Hematopoietic multipotent progenitor cell treated with erythropoietin and hydrocortisone succinate and interleukin-3 and kit ligand, for 6 days (in vitro differentiated cells): ENCODE measurements at regions not wholly inside any gene's neighbourhood (a gene's known extent, or its start where the extent isn't known, plus 50 kb on each side); places are given as distances from the start of the nearest gene placed in this dataset.
"Not testable (repeated sequence)": the region's sequence is repeated elsewhere in the genome, so short reads cannot be mapped to it uniquely, and the experiment has no call there.

ENCODE experiments used
- DNase-seq: peaks from one replicate; pipeline ENCODE4 v3.0.0-alpha.2; 2015

DNA sequence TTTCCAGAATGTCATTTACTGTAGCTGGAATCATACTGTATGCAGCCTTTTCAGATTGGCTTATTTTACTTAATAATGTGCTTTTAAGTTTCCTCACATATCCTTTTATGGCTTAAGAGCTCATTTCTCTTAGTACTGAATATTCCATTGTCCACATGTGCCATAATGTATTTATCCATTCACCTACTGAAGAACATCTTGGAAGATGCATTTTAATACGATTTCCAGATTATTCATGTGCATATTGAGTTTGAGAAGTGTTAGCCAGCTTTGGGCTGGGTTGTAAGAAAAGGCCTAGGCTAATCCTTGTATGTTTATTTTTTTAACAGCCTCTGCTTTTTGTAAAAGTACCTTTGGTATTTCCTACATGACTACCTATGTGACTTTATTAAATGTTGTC, 109.3 kb upstream of the MDFIC start:
- DNase-seq = no peak

DNA sequence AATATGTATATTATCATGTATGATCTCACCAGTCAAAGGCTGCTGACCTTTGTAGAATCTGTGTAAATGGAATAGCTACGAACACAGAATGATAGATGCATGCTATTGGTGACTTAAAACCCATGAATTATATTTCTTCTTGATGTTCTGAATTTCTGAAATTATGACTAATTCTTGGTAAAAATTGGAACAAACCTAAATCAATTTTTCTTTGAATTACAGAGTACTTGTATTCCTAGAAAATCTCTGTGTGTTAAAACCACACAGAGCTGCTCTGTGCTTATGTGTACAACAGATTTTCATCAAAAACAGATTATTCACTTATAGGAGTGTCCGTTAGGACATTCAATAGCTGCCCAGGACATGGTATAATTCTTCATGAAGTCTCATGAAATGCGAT, 108.3 kb upstream of the MDFIC start:
- DNase-seq = no peak

DNA sequence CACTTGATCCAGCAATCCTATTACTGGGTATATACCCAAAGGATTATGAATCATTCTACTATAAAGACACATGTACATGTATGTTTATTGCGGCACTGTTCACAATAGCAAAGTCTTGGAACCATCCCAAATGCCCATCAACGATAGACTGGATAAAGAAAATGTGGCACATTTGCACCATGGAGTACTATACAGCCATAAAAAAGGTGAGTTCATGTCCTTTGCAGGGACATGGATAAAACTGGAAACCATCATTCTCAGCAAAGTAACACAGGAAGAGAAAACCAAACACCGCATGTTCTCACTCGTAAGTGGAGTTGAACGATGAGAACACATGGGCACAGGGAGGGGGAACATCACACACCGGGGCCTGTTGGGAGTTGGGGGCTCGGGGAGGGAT, 104.9 kb upstream of the MDFIC start:
- not testable (repeated sequence) for DNase-seq

DNA sequence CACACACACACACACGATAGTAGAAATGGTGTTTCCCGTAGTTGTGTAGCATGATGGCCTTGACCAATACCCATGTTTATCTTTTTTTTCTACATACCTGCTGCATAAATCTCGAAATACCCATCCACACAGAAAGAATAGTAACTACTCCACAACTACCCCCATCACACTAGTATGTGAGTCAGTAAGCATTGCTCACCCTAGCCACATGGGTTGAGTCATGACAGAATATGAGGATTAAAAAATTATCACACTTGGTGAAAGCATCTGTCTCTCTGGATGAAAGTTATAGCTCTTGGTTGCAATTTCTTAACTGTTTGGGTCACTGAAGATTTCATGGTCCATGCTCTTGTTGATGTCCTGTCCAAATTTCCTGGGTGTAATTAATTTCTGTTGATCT, 103.4 kb upstream of the MDFIC start:
- DNase-seq = no peak

DNA sequence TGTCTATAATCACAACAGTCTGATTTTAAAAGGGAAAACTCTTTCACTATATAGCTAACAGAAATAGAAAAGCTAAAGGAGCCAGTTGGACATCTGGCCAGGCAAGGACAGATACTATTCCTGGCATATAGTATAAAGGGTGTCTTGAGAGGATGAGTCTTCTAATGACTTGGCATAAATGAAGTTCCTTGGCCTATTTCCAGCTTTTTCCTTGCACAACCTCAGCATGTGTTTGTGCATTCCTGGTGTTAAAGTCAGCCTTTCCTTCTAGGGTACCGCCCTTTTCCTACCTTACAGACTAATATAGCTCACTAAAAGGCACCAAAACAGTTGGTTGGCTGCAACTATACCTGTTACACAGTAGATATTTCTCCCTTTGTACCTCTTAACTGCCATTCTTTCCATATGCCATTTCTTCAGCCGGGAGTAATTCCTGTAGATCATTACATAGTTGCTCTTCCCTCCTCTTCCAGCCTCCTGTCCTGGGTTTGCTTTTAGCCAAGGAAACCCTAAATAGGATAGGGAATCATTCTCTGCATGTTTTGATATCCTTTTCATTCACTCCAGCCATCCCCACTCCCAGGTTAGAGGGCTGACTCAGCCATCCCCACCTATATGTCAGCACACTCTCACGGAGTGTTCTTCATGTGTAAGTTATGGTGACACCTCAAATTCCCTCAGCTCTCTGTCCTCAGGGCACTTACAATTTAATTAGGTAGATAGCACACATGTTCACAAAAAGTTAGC, 102.1 kb upstream of the MDFIC start:
- DNase-seq = no peak

DNA sequence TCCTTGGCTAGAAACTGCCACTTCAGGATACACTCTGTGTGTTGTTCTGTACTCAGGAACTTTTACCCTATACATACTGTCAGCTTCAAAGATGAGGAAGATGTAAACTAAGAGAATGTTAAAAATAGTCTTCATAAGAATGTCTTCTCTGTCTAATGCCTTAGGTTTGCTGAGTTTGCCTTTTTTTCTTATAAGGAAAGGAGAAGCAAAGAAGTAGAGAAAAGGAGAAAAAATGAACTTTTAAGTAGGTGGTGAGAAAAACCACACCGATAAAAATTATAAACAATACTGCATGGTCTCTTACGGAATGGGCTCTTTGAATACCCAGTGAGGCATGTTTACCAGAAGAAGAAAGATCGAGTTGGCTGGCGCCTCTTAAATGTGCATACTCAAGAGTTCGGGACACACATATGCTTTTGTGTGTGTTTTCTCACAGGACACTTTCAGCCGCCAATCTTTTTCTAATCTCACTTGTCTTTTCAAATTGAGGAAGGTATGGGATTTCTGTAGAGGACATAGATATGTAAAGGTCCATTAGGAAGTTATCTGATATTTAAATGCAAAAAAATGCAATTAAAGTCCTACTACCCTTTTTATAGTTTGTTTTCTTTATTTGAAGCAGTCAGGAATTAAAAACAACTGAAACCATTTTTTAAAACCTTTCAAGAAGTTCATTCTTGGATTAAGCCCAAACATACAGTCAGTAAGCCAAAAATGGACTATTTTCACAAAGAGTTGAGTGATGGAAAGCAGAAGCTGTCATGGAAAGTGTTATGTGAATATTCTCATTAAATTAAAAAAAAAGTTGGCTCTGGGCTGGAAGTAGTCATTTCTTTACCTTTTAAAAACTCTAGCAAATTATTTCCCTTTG, 100.6 kb upstream of the MDFIC start:
- DNase-seq = no peak

DNA sequence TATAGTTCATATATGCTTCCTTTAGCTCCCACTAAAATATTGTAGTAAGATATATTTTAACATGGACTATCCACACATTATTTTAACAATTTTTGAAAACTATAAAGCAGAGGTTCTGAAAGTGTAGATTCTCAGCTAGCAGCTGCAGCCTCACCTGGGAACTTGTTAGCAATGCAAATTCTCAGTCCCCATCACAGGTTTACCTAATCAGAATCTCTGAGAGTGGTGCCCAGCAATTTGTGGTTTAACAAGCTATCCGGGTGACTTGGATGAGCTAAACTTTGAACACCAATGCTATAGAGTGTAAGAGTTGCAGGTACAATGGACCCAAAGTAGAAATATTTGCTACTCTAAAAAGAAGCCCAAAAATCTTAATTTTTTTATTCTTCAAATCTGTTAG, 99.8 kb upstream of the MDFIC start:
- DNase-seq = no peak

DNA sequence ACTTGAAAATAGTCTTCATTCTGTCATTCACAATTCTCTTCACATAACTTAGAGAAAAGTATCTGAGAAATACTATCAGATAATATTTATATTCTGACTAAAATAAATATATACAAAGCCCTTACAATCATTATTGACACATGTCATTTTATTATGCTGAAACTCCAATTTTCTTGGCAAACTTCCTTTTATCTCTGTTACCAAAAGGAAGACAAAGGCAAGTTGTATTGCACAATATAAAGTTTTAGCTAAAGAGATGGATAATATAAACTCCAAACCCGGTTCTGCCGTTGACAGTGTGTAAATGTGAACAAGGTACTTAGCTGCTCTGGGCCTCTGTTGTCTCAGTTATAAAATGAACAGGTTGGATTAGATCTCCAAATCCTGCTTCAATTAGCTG, 99.0 kb upstream of the MDFIC start:
- no peak for DNase-seq

DNA sequence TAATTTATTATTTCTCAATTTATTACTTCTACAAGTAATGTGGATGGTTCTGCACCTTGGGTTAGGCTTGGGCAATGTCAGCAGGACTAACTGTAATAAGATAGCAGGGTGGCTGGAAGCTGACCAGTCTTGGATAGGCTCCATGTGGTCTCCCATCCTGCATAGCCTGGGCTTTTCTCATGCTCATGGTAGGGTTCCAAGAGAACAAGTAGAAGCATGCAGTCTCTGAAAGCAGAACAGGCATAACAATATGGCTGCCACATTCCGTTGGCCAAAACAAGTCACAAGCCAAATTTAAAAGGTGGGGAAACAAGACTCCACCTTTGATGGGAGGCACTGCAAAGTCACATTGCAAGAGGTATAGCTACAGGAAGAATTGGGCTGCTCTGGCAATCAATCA, 98.6 kb upstream of the MDFIC start:
- no peak for DNase-seq

DNA sequence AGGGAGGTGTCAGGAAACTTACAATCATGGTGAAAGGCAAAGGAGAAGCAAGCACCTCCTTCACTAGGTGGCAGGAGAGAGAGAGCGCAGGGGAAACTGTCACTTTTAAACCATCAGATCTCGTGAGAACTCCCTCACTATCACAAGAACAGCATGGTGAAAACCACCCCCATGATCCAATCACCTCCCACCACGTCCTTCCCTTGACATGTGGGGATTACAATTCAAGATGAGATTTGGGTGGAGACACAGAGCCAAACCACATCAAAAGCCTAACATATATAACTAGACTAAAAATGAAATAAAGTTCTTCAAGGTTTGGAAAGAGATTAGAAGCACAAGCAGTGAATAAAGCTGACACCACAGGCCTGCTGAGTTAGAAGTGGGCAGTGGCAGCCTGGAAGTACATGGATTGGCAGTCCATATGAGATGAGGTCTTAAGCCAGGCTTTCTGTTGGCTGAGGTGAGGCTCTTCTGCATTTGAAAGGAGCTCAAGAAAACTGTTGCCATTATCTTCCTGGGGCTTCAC, 96.4 kb upstream of the MDFIC start:
- DNase-seq = peak; percentile 1

DNA sequence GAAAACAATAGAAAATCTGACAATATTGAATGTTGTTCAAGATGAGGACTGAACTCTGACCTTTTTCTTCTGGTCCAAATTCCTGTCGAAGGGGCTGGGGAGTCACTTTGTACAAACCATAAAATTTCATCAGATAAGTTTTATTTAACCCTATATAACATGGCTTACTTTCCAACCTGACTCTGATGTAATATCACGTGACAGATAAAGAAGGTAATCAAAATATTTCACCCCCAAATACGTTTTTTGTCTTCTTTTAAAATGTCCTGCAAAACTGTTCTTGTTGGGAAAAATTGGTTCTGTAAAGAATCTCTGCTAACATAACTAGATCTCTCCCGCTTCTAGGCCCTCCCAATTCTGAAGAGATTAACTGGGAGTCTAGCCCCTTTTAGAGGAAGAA, 90.9 kb upstream of the MDFIC start:
- DNase-seq = no peak

DNA sequence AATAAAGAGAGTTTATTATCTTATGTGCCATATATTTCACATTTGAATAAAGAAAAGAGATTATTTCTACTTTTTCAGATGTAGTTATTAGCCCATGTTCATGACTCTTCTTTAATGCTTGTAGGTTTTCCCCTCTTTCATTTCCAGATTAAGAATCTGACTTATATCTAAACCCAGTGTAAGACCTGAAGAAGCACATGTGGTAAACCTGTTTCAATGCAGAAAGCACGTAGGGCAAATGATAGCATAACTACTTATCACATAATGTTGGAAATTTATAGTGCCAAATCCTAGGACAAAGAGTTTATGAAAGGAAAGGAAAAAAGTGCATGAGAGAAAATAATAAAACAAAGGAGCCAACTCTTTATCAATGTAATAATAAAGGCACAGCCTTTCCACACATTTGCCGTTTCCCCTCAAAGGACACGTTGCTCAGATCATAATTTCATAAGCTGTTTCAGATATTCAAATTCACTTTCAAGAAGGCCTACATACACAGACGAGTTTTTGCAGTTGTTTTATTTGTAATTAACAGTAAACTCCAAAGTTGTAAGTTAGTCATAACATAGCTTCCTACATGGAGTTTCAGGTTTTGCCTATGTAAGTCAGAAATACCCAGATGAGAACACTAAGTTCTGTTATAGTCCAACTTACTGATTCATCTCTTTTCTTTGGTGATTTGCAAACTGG, 88.8 kb upstream of the MDFIC start:
- no peak for DNase-seq

DNA sequence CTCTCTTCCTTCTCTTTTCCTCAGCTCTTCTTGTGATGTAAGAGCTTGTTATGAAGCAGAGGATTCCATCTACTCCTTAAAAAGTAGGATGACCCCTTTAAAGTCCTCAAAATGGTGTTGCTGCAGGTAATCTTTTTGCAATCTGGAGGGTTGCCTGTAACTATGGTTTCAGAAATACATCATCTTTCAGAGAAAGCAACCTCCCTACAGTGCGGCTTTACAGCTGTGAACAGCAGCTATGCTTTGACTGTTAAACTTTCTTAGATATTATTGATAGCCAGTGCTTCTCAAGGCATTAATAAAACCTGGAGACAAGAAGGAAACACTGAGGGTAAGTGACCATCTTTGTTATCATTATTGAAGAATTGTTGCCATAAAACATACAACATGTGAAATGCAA, 86.6 kb upstream of the MDFIC start:
- no peak for DNase-seq

DNA sequence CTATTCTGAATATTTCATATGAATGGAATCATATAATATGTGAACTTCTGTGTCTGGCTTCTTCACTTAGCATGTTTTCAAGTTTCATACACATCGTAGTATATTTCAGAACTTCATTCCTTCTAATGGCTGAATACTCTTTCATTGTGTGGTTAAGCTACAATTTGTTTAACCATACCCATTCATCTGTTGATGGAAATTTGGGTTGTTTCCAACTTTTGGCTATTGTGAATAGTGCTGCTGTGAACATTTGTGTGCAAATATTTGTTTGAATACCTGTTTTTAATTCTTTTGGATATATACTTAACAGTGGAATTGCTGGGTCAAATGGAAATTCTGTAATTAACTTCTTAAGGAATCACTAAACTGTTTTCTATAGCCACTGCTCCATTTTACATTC, 86.0 kb upstream of the MDFIC start:
- no peak for DNase-seq

DNA sequence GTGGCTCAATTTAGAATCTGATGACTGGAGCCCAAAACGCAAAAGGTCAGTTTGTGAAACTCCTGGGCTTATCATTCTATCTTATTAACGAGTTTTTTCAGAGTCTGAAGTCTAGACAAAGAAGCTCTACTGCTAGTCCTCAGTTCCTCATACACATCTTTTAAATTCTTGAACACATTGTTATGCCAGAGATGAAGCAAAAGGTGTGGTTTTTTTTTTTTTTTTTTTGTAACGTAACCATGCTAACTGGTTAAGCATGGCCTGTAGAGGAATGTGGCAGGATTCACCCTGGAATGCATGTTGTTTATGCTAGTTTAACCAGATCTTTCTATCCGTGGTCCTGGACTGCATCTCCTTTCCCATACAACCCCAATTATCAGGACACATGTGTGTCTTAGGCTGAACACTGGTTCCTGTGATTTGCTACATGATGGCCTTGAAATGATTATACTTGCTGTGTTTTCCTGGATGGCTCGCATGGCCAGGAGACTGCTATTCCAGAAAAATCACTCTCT, 79.3 kb upstream of the MDFIC start:
- no peak for DNase-seq

DNA sequence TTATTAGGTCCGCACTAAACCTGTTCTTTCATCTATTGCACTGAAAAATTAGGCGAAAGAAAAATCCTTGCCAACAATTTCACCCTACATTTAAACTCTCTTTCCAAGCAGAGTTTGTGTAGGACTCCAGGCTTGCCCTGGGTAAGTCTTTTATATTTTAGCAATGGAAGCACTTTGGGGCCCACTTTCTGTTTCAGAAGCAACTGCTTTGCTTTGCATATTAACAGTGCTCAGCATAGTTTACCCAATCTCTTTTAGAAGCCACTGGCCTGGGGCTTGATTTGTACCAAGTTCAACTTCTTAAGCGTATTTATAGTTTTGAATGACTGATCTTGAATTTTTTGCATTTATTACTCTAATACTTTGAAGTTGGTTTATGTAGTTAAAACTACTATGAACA, 78.8 kb upstream of the MDFIC start:
- no peak for DNase-seq

DNA sequence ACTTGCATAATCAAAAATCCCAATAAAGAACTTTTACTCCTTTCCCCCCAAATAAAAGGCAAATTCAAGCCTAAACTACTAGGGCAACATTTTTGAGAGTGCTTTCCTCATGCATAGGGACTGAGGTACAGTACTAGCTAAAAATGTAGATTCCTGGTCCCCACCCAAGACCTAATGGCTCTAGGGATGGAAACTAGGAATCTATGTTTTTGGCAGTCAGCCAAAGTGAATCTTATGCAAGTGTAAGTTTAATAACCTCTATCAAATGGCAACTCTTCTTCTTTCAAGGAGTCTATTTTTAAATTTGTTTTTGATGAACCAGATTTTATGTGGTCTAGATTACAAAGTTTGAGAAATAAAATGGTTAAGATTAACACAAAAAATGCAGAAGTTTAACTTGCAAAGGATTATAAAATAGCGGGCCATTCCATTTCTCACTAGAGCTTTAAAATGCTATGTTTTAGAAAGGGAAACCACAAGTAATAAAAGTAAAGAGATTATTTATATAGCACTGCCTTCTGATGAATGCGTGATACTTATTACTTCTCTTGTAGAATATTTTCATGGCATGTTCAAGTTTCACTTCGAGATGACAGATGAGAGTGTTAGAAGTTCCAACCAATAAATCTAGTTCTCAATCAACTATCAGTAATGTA, 70.4 kb upstream of the MDFIC start:
- no peak for DNase-seq

DNA sequence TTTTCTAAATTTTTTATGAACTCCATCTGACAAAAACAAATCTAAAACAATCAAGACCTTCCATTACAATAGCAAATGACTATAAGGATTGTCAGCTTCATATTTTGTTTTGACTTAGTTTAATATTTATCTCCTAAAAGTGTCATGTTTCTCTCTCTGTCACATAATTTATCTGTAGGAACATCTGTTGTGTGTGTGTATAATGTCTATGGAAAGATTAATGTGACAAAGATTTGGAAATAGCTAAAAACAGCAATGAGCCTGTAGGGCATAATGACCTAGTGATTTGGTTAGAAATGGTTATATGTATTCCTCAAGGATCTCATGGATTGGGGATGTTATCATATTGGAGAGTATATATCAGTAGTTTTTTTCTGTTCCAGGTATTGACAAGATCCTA, 69.6 kb upstream of the MDFIC start:
- no peak for DNase-seq

DNA sequence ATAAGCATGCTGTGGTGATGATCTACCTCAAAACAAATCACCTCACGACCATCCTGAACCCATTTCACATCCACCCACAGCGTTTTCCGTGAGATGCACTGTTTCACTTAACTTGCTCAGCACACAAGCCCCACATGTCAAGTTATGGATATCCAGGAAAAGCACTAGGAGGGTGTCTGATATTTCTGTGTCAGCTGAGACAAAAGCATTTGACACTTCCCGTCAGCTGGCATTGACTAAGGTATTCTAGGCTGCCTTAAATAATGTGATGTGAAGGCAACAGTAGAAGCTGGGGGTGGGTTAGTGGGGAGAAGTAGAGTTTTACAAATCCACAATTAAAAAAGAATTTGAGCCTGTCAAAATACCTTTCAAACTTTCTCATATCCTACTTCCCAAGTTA, 68.7 kb upstream of the MDFIC start:
- no peak for DNase-seq

DNA sequence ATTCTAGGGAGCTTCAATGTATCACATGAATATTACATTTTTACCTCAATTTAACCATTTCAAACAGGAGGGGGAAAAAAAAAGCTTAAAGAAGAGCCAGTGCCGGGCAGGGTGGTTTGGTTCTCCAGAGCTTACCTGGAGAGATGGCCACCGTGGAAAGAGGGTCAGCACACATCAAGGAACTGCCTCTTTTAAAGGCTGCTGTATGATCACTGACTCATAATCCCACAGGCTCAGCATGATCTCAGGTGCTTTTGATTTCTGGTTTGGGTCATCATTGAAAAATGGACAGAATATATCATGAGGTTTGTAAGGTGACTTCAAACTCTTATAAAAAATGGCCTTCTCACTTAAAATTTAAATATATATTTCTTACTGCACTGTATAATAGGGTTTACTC, 67.5 kb upstream of the MDFIC start:
- no peak for DNase-seq

DNA sequence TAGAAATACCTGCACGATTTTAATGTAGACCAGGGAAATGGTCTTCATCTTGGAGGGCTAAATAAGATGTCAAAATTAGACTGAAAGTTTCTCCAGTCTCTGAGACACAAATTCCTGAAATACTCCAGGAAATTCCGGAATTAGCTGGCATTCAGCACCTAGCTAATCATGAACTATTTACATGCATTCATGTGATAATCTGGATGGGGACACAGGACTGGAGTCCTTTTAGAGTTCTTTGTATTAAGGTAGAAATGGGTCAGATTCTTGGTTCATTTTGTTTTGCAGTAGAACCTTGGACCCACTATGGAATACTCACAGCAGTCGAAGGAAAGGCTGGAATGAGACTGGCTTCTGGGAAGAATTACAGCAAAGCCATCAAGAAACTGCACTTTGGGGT, 65.3 kb upstream of the MDFIC start:
- no peak for DNase-seq

DNA sequence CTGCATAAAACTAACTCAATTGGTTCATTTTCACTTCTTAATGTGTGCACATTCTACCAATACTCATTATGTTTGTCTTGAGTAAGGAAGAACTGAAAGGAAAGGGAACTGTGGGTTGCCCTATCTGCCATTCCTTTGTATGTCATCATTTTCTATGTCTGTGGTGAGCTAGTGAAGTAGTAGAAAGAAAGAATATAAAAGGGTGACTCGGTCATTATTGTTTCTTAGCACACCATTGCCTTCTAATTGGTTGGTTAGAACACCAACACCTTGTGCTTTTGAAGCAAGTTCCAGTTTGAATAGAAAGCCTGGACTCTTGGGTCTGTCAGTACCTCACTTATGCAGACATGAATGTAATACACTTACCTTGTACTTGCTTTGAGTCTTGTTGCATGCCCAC, 64.3 kb upstream of the MDFIC start:
- DNase-seq = no peak

DNA sequence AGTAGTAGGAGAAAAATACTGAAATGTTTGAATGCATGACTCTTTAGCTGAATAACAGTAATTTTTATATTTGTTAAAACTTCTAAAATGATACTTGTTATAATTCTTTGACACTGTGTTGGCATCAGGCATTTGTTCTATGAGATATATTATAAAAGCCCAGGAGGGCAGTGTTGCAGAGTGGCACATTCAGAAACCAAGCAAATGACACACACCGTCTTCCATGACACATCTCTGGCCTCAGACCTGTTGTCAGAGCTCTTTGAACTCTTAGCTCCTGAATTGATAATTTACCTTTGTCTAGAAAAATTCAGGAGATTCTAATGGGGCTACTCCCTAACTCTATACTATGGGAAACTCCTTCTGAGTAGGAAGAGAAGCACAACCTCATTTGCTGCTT, 62.4 kb upstream of the MDFIC start:
- no peak for DNase-seq
